ENCODE measurements at regions not wholly inside any gene's neighbourhood (a gene's known extent, or its start where the extent isn't known, plus 50 kb on each side); places are given as distances from the start of the nearest gene placed in this dataset.

DNA sequence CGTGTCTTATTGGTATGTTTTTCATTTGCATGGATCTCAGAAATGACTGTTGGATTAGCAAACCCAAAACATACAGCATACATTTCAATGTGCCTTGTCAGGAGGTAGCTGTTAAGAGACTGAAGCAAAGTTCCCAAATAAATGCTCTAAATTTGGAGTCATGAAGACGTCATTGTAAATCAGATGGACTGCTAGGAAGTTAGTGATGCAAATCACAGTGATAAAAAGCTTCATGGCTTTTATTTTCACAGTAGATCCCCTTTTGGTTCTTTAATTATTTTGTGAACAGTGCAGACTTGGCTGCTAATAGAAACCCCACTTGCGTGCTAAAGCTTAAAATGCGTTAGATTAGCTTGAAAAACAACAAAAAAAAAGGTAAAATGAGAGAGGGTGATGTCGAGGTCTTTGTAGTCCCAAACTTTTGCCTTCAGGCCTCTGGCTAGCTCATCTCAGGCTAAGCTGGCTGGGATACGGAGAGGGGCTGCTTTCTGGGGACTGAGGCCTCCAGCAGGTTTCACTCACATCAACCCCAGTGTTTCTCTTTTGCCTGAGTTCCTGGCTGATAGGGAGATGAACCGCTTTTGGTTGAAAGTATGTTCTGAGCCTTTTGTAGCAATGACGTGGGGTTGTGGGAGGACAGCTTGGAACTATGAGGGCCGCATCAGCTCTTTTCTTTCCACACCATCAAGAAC lies 107.1 kb upstream of the CDCA7L start:
- TF ChIP-seq, protein P1, sequence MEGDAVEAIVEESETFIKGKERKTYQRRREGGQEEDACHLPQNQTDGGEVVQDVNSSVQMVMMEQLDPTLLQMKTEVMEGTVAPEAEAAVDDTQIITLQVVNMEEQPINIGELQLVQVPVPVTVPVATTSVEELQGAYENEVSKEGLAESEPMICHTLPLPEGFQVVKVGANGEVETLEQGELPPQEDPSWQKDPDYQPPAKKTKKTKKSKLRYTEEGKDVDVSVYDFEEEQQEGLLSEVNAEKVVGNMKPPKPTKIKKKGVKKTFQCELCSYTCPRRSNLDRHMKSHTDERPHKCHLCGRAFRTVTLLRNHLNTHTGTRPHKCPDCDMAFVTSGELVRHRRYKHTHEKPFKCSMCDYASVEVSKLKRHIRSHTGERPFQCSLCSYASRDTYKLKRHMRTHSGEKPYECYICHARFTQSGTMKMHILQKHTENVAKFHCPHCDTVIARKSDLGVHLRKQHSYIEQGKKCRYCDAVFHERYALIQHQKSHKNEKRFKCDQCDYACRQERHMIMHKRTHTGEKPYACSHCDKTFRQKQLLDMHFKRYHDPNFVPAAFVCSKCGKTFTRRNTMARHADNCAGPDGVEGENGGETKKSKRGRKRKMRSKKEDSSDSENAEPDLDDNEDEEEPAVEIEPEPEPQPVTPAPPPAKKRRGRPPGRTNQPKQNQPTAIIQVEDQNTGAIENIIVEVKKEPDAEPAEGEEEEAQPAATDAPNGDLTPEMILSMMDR (conservative IDR thresholded peaks at IDR 0.05 in 1 of 2, IDR thresholded peaks at IDR 0.05 in 1 of 2; ENCODE audit: low read depth in 1 of 2, low read length in 2 of 2) = no peak
- TF ChIP-seq EZH2 (IDR thresholded peaks at IDR 0.05; ENCODE audit: low read length, missing control alignments) = no peak

All from fibroblast of lung (primary cell).